Suprapubic skin (tissue), 3 donors: ENCODE measurements at regions not wholly inside any gene's neighbourhood (a gene's known extent, or its start where the extent isn't known, plus 50 kb on each side); places are given as distances from the start of the nearest gene placed in this dataset.

Experiments used
- POLR2AphosphoS5 ChIP-seq, 3 donors: sonication (generic); formaldehyde crosslinking; IDR thresholded peaks; one replicate each; pipeline ENCODE4 v1.6.1; 2017; ENCODE audit warnings: antibody characterized with exemption in 3 of 3
- TF ChIP-seq, protein P1 (sequence below), 2 donors: fragments of 200-600 bp in 1 of 2; fragments of 450-650 bp in 1 of 2; sonication (generic) in 1 of 2; IDR thresholded peaks; one replicate each; pipeline ENCODE4 v1.5.1; 2016 to 2019; ENCODE audit warnings: antibody characterized with exemption in 2 of 2, mild to moderate bottlenecking in 1 of 2, moderate library complexity in 1 of 2

DNA sequence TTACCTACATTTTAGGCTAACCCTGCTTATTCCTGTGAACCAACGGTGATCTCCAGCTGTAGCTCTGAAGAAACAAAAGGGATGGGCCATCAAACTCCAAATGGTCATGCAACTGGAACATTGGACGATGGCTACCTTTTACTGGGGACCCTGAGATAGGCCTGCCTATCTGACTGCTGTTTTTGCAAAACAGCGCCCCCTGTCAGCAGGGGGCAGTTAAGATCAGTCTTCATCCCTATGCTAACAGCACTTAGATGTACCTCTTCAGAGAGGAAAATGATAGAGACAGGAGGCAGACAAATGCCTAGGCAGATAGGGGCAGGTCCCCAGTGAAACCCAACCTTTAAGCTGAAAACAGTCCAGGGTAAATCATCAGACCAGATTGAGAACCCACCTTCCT, 1085.4 kb upstream of the SORCS1 start:
- no peak for TF ChIP-seq POLR2AphosphoS5 (IDR thresholded peaks at IDR 0.05)
- TF ChIP-seq, protein P1, sequence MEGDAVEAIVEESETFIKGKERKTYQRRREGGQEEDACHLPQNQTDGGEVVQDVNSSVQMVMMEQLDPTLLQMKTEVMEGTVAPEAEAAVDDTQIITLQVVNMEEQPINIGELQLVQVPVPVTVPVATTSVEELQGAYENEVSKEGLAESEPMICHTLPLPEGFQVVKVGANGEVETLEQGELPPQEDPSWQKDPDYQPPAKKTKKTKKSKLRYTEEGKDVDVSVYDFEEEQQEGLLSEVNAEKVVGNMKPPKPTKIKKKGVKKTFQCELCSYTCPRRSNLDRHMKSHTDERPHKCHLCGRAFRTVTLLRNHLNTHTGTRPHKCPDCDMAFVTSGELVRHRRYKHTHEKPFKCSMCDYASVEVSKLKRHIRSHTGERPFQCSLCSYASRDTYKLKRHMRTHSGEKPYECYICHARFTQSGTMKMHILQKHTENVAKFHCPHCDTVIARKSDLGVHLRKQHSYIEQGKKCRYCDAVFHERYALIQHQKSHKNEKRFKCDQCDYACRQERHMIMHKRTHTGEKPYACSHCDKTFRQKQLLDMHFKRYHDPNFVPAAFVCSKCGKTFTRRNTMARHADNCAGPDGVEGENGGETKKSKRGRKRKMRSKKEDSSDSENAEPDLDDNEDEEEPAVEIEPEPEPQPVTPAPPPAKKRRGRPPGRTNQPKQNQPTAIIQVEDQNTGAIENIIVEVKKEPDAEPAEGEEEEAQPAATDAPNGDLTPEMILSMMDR (IDR thresholded peaks at IDR 0.05), result no peak
